ENCODE measurements at regions not wholly inside any gene's neighbourhood (a gene's known extent, or its start where the extent isn't known, plus 50 kb on each side); places are given as distances from the start of the nearest gene placed in this dataset.

DNA sequence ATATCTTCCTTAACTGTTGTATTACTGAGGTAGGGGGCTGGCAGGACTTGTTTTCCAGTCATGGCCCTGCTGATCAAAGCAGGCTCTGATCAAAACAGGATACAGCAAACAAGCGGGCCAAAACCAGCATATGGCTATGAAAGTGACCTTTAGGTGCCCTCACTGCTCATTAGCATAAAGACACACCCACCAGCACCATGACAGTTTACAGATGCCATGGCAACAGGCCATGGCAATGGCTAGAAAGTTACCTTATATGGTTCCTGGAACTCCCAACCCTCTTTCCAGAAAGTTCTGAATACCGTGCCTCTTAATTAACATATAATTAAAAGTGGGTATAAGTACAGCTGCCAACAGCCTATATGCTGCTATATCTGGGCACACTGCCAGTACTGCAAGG, 551.4 kb upstream of the SGCG start:
- Histone ChIP-seq H3K9me3 (peaks cover 0 to 13% (median 7%) of the 10 kb centered on the region in 4 donors), H3K27me3 (no peaks in the 10 kb centered on the region), H3K36me3 (no peaks in the 10 kb centered on the region), H3K4me1 (no peaks in the 10 kb centered on the region), H3K4me3 (no peak overlapping the region), H3K27ac (no peak overlapping the region)
- WGBS, 5 donors, result 71 to 91% (median 84%) methylated on average over 2 of the region's 2 CpGs
- TF ChIP-seq, protein P1, sequence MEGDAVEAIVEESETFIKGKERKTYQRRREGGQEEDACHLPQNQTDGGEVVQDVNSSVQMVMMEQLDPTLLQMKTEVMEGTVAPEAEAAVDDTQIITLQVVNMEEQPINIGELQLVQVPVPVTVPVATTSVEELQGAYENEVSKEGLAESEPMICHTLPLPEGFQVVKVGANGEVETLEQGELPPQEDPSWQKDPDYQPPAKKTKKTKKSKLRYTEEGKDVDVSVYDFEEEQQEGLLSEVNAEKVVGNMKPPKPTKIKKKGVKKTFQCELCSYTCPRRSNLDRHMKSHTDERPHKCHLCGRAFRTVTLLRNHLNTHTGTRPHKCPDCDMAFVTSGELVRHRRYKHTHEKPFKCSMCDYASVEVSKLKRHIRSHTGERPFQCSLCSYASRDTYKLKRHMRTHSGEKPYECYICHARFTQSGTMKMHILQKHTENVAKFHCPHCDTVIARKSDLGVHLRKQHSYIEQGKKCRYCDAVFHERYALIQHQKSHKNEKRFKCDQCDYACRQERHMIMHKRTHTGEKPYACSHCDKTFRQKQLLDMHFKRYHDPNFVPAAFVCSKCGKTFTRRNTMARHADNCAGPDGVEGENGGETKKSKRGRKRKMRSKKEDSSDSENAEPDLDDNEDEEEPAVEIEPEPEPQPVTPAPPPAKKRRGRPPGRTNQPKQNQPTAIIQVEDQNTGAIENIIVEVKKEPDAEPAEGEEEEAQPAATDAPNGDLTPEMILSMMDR (IDR thresholded peaks at IDR 0.05), result no peak
- TF ChIP-seq POLR2A (IDR thresholded peaks at IDR 0.05) (no peak), POLR2AphosphoS5 (IDR thresholded peaks at IDR 0.05) (no peak), EP300 (IDR thresholded peaks at IDR 0.05) (no peak)
- DNase-seq, result no peak
- intact Hi-C loops (cut with DNase I; ENCODE audit: low total_unique reads), result no loop called here

DNA sequence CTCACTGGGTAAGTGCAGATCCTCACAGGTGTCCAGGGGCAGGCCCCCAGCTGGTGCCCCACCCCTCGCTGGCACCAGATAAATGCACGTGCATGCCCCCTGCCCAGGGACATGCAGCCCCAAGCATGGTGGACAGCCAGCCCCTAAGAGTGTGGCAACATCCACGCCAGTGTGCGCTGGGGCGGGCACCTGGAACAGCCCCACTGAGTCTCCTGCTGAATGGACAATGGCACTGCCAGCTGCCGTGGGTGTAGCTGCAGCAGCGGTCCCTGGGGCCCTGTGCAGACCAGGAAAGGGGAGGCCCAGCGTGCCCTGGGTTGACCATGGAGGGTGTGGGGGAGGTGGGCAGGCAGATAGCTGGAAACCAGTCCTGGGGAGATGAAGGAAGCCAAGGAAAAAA, 538.7 kb upstream of the SGCG start:
- Histone ChIP-seq H3K27me3 (no peaks in the 10 kb centered on the region), H3K4me3 (no peak overlapping the region), H3K36me3 (no peaks in the 10 kb centered on the region), H3K4me1 (no peaks in the 10 kb centered on the region), H3K9me3 (no peaks in the 10 kb centered on the region), H3K27ac (no peak overlapping the region)
- intact Hi-C loops (cut with DNase I; ENCODE audit: low total_unique reads), result no loop called here
- 76 to 96% (median 94%) methylated on average over 4 to 8 of the region's 8 CpGs for WGBS, 5 donors
- TF ChIP-seq POLR2A (IDR thresholded peaks at IDR 0.05) (no peak), EP300 (IDR thresholded peaks at IDR 0.05) (no peak), POLR2AphosphoS5 (IDR thresholded peaks at IDR 0.05) (no peak)
- TF ChIP-seq, protein P1 (IDR thresholded peaks at IDR 0.05), result no peak
- DNase-seq, result no peak

DNA sequence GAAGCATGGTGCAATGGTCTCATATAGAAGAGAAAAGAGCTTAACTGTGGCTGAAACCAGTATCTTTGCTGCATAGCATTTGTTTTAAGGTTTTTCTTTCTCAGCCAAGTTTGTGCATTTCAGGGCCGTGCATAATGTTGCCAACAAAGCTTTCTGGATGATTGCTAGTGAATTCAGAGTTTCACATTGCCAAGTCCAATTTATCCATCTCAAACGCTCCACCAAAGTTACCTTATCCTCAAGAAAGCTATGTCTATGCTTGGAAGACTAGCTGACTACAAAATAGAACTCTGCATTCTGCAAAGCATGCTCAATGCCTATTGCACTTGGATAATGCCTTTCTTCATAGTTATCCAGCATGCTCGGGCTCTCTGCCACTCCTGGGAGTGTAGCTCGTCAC, 535.8 kb upstream of the SGCG start:
- Histone ChIP-seq H3K36me3 (no peaks in the 10 kb centered on the region), H3K4me3 (no peak overlapping the region), H3K27me3 (no peaks in the 10 kb centered on the region), H3K9me3 (no peaks in the 10 kb centered on the region), H3K27ac (no peak overlapping the region), H3K4me1 (peaks cover 0 to 9% (median 7%) of the 10 kb centered on the region in 4 donors)
- WGBS, 5 donors, result 70 to 80% (median 75%) methylated on average over 4 of the region's 4 CpGs
- TF ChIP-seq, protein P1 (IDR thresholded peaks at IDR 0.05), result no peak
- TF ChIP-seq POLR2AphosphoS5 (IDR thresholded peaks at IDR 0.05), result no peak
- TF ChIP-seq POLR2A (IDR thresholded peaks at IDR 0.05), result no peak
- no peak for TF ChIP-seq EP300 (IDR thresholded peaks at IDR 0.05)
- intact Hi-C loops (cut with DNase I; ENCODE audit: low total_unique reads), result no loop called here
- no peak for DNase-seq

DNA sequence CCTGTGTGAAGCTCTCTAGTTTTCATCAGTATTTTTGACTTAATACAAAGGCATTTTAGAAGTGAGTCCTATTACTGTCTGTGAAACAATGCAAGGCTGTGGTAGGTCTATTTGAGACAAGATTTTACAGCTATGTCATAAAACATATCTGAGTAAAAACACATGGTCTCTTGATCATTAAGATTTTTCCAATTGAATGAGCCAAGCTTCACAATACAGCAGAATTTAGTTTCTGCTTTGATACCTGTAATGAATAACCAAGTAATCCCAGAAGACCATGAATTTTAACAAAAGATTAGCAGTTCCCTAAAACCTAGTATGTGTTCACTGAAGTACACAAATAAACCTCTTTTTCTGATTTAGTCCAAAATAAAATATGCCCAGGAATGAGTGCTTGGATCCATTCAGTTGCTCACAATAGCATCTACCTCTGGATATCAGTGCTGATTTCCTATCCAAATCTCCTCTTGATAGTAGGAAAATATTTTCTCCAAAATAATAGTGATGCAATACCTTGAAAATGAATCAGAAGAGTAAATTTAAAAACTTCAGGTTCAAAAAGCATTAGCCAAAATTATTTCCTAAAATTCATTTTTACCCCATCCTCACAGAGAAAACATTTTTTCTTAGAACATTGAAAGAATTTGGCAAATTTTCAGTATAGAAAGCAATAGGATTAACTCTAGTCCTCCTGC, 533.5 kb upstream of the SGCG start:
- TF ChIP-seq POLR2AphosphoS5 (IDR thresholded peaks at IDR 0.05) (no peak), POLR2A (IDR thresholded peaks at IDR 0.05) (no peak), EP300 (IDR thresholded peaks at IDR 0.05) (no peak)
- TF ChIP-seq, protein P1 (IDR thresholded peaks at IDR 0.05), result no peak
- no peak for DNase-seq
- Histone ChIP-seq H3K9me3 (no peaks in the 10 kb centered on the region), H3K4me1 (peaks cover 0 to 9% (median 7%) of the 10 kb centered on the region in 4 donors), H3K4me3 (no peak overlapping the region), H3K27ac (no peak overlapping the region), H3K27me3 (no peaks in the 10 kb centered on the region), H3K36me3 (no peaks in the 10 kb centered on the region)
- intact Hi-C loops (cut with DNase I; ENCODE audit: low total_unique reads), result no loop called here
